Neural cell (in vitro differentiated cells): ENCODE measurements at regions not wholly inside any gene's neighbourhood (a gene's known extent, or its start where the extent isn't known, plus 50 kb on each side); places are given as distances from the start of the nearest gene placed in this dataset.

Source experiments
- H2AFZ ChIP-seq: fragments of 200-600, 300-800 bp; sonication (generic), shearing (Covaris generic); 2 replicates; pipeline ENCODE4 v1.6.0; 2014; ENCODE audit warnings: low read depth, mild to moderate bottlenecking, antibody characterized with exemption, low read length, moderate library complexity
- H3F3A ChIP-seq: fragments of 200-600 bp; shearing (Covaris generic); 2 replicates; pipeline ENCODE4 v1.6.1; 2016; ENCODE audit warnings: mild to moderate bottlenecking, moderate library complexity, mixed read lengths, antibody characterized with exemption, low read length; ENCODE audit not compliant: insufficient read depth, poor library complexity, severe bottlenecking
- H3K27ac ChIP-seq: fragments of 200-600, 300-800 bp; sonication (generic), shearing (Covaris generic); 2 replicates; pipeline ENCODE4 v1.5.1; 2014; ENCODE audit warnings: mild to moderate bottlenecking, low read length, moderate library complexity
- H3K27me3 ChIP-seq: fragments of 300-800, 200-600 bp; sonication (generic), shearing (Covaris generic); 2 replicates; pipeline ENCODE4 v1.6.0; 2014; ENCODE audit warnings: mild to moderate bottlenecking, low read depth, low read length, moderate library complexity; ENCODE audit not compliant: insufficient read depth
- H3K36me3 ChIP-seq: fragments of 300-800, 200-600 bp; sonication (generic), shearing (Covaris generic); 2 replicates; pipeline ENCODE4 v1.5.1; 2014; ENCODE audit warnings: mild to moderate bottlenecking, antibody characterized with exemption, low read length, moderate library complexity; ENCODE audit not compliant: insufficient read depth
- H3K4me2 ChIP-seq: fragments of 300-800, 200-600 bp; sonication (generic), shearing (Covaris generic); 2 replicates; pipeline ENCODE4 v1.6.0; 2014; ENCODE audit warnings: mild to moderate bottlenecking, low read length
- H3K4me3 ChIP-seq: fragments of 300-800, 200-600 bp; sonication (generic), shearing (Covaris generic); 2 replicates; pipeline ENCODE4 v1.5.1; 2014; ENCODE audit warnings: mild to moderate bottlenecking, low read length, moderate library complexity
- H3K79me2 ChIP-seq: fragments of 200-600 bp; shearing (Covaris generic); replicated peaks from 2 replicates; pipeline ENCODE4 v1.6.0; 2014; ENCODE audit warnings: mild to moderate bottlenecking, low read length, moderate library complexity; ENCODE audit not compliant: insufficient read depth
- H3K9ac ChIP-seq: fragments of 300-800, 200-600 bp; sonication (generic), shearing (Covaris generic); 2 replicates; pipeline ENCODE4 v1.6.1; 2016; ENCODE audit warnings: mild to moderate bottlenecking, low read length, mixed read lengths
- H3K9me2 ChIP-seq: fragments of 200-600 bp; shearing (Covaris generic); 2 replicates; pipeline ENCODE4 v1.6.1; 2016; ENCODE audit warnings: mild to moderate bottlenecking, low read length, mixed read lengths; ENCODE audit not compliant: insufficient read depth
- H3K9me3 ChIP-seq: fragments of 200-600, 300-800 bp; sonication (generic), shearing (Covaris generic); 2 replicates; pipeline ENCODE4 v1.6.1; 2016; ENCODE audit warnings: mild to moderate bottlenecking, mixed run types, low read length, moderate library complexity, mixed read lengths
- H4K20me1 ChIP-seq: fragments of 200-600 bp; shearing (Covaris generic); 2 replicates; pipeline ENCODE4 v1.6.1; 2016; ENCODE audit warnings: mild to moderate bottlenecking, mixed run types; ENCODE audit not compliant: insufficient read depth
- CTCF ChIP-seq: fragments of 450-650 bp; IDR thresholded peaks from 2 replicates; pipeline ENCODE4 v1.5.1; 2014; ENCODE audit warnings: antibody characterized with exemption, mild to moderate bottlenecking, moderate library complexity; ENCODE audit not compliant: poor library complexity, severe bottlenecking
- EP300 ChIP-seq: fragments of 450-650 bp; conservative IDR thresholded peaks from 2 replicates; pipeline ENCODE4 v1.6.1; 2014; ENCODE audit warnings: antibody characterized with exemption, mild to moderate bottlenecking, moderate library complexity; ENCODE audit not compliant: poor library complexity, severe bottlenecking
- EZH2 ChIP-seq: fragments of 200-600, 300-800 bp; shearing (Covaris generic), sonication (generic); IDR thresholded peaks from 2 replicates; pipeline ENCODE4 v1.6.1; 2014; ENCODE audit warnings: antibody characterized with exemption, low read length, borderline replicate concordance, mild to moderate bottlenecking; ENCODE audit not compliant: insufficient read depth, poor library complexity, severe bottlenecking
- MXI1 ChIP-seq: fragments of 450-650 bp; conservative IDR thresholded peaks from 2 replicates; pipeline ENCODE4 v1.6.1; 2014; ENCODE audit warnings: antibody characterized with exemption, mild to moderate bottlenecking; ENCODE audit not compliant: poor library complexity, severe bottlenecking
- POLR2AphosphoS5 ChIP-seq: IDR thresholded peaks from 2 replicates; pipeline ENCODE4 v1.6.1; 2012
- RAD21 ChIP-seq: fragments of 450-650 bp; conservative IDR thresholded peaks from 2 replicates; pipeline ENCODE4 v1.6.1; 2014; ENCODE audit warnings: antibody characterized with exemption, mild to moderate bottlenecking, moderate library complexity
- SMC3 ChIP-seq: fragments of 450-650 bp; conservative IDR thresholded peaks from 2 replicates; pipeline ENCODE4 v1.6.1; 2014; ENCODE audit warnings: antibody characterized with exemption, mild to moderate bottlenecking, moderate library complexity; ENCODE audit not compliant: poor library complexity
- TAF1 ChIP-seq: IDR thresholded peaks from 2 replicates; pipeline ENCODE4 v1.6.1; 2012; ENCODE audit warnings: low read depth
- TF ChIP-seq, protein P1 (sequence below): IDR thresholded peaks from 2 replicates; pipeline ENCODE4 v1.6.1; 2012; ENCODE audit warnings: borderline replicate concordance

DNA sequence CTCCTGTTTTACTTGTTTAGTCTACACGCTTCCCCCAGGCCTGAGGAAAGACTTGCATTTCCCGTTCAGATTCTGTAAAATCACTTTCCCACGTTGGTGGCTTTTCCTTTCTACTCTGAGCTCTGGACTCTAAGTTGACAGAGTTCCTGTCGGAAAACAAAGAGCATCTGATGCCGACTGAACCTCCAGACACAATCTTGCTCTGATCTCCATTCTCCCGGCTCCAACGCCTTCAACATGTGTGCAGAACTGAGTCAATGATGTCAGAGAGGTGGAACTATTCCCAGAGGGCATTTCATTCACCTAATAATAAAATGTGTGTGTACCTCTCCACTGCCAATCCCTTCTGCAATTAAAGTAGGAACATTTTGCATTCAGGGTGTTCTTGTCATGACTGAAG is 147.7 kb downstream of the MIS18A start:
- no peaks in the 10 kb centered on the region for H3K9me3 ChIP-seq

GRCh38 chr21:32130031-32130891 is 148.6 kb downstream of the MIS18A start:
- no peaks in the 10 kb centered on the region for H3K27me3 ChIP-seq
- no peak overlapping the region for H3K27ac ChIP-seq
- H3K79me2 ChIP-seq = no peaks in the 10 kb centered on the region
- H3K9ac ChIP-seq = no peak overlapping the region
- no peaks in the 10 kb centered on the region for H3K36me3 ChIP-seq
- no peak overlapping the region for H3K4me2 ChIP-seq
- H3F3A ChIP-seq = no peaks in the 10 kb centered on the region
- H2AFZ ChIP-seq = no peak overlapping the region
- no peak for TF ChIP-seq CTCF
- no peak for TF ChIP-seq EZH2
- no peak for TF ChIP-seq EP300
- no peak for TF ChIP-seq POLR2AphosphoS5
- no peak for TF ChIP-seq RAD21
- TF ChIP-seq MXI1 = no peak
- TF ChIP-seq TAF1 = no peak
- TF ChIP-seq, protein P1, sequence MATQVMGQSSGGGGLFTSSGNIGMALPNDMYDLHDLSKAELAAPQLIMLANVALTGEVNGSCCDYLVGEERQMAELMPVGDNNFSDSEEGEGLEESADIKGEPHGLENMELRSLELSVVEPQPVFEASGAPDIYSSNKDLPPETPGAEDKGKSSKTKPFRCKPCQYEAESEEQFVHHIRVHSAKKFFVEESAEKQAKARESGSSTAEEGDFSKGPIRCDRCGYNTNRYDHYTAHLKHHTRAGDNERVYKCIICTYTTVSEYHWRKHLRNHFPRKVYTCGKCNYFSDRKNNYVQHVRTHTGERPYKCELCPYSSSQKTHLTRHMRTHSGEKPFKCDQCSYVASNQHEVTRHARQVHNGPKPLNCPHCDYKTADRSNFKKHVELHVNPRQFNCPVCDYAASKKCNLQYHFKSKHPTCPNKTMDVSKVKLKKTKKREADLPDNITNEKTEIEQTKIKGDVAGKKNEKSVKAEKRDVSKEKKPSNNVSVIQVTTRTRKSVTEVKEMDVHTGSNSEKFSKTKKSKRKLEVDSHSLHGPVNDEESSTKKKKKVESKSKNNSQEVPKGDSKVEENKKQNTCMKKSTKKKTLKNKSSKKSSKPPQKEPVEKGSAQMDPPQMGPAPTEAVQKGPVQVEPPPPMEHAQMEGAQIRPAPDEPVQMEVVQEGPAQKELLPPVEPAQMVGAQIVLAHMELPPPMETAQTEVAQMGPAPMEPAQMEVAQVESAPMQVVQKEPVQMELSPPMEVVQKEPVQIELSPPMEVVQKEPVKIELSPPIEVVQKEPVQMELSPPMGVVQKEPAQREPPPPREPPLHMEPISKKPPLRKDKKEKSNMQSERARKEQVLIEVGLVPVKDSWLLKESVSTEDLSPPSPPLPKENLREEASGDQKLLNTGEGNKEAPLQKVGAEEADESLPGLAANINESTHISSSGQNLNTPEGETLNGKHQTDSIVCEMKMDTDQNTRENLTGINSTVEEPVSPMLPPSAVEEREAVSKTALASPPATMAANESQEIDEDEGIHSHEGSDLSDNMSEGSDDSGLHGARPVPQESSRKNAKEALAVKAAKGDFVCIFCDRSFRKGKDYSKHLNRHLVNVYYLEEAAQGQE = no peak
- no peak for TF ChIP-seq SMC3
- H4K20me1 ChIP-seq = no peaks in the 10 kb centered on the region
- H3K4me3 ChIP-seq = no peak overlapping the region
- no peaks in the 10 kb centered on the region for H3K9me2 ChIP-seq
- H3K9me3 ChIP-seq = no peaks in the 10 kb centered on the region

More for the DNA sequence above, 147.7 kb downstream of the MIS18A start:
- TF ChIP-seq MXI1 (no peak), POLR2AphosphoS5 (no peak), TAF1 (no peak), RAD21 (no peak), EZH2 (no peak), EP300 (no peak)
- H3K9me2 ChIP-seq = no peaks in the 10 kb centered on the region
- H2AFZ ChIP-seq = no peak overlapping the region
- H3K9ac ChIP-seq = no peak overlapping the region
- no peak overlapping the region for H3K4me3 ChIP-seq
- H4K20me1 ChIP-seq = no peaks in the 10 kb centered on the region
- H3K4me2 ChIP-seq = no peak overlapping the region
- H3K36me3 ChIP-seq = no peaks in the 10 kb centered on the region
- H3F3A ChIP-seq = no peaks in the 10 kb centered on the region
- H3K27me3 ChIP-seq = no peaks in the 10 kb centered on the region
- H3K79me2 ChIP-seq = no peaks in the 10 kb centered on the region
- no peak overlapping the region for H3K27ac ChIP-seq
